ENCODE measurements at regions not wholly inside any gene's neighbourhood (a gene's known extent, or its start where the extent isn't known, plus 50 kb on each side); places are given as distances from the start of the nearest gene placed in this dataset.

DNA sequence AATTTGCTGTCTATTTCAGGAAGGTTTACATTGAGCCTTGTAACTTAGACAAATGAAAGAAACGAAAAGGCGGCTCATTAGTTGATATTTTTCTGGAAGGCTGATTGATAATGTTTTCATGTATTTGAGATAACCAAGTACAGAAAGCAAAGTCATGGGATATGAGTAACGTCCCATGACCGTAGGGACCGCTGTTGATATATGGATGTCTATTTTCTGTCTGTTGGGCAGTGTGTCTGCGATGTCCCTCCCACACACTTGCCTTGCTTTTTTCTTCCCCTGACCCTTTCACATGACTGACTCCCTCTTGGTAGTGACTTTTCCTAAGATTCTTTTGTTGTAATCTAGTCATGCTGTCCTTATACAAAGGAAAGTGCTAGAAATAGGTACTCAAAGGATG, 57.0 kb upstream of the GPR158 start:
- H3K27me3 ChIP-seq = no peaks in the 10 kb centered on the region
- WGBS, 2 donors (ENCODE audit: low coverage in 1 of 2) = 81 to 88% methylated on average over 2 to 6 of the region's 6 CpGs
- in situ Hi-C loops (cut with MboI; ENCODE audit: low pct_ligation_motif_present in 1 of 4, low pct_unique_long_range_greater_than_20kb in 1 of 4, low sequenced_read_pairs in 3 of 4) (loop anchor here in 1 of 4 donors (10.0 kb wide), 1 partner anchor 107 kb away; no protein-coding TSS in a partner anchor), intact Hi-C loops (cut with DNase I; ENCODE audit: low total_unique reads) (no loop called here)
- peaks cover 0 to 8% (median 2%) of the 10 kb centered on the region in 4 donors for H3K4me1 ChIP-seq
- H3K4me3 ChIP-seq = no peak overlapping the region
- no peaks in the 10 kb centered on the region for H3K9me3 ChIP-seq
- no peaks in the 10 kb centered on the region for H3K36me3 ChIP-seq
- TF ChIP-seq CTCF (IDR thresholded peaks at IDR 0.05) = no peak
- no peak for TF ChIP-seq EP300 (IDR thresholded peaks at IDR 0.05; ENCODE audit: low read depth)
- no peak for TF ChIP-seq POLR2AphosphoS5 (IDR thresholded peaks at IDR 0.05)
- TF ChIP-seq POLR2A (IDR thresholded peaks at IDR 0.05) = no peak
- DNase-seq = no peak
- no peak overlapping the region for H3K27ac ChIP-seq

- no peak for DNase-seq
- H3K4me3 ChIP-seq = no peak overlapping the region
- WGBS, 2 donors (ENCODE audit: low coverage in 1 of 2) = 95% methylated on average over 3 of the region's 3 CpGs; no CpG with 5 or more reads in 1 of the 2 donors
- intact Hi-C loops (cut with DNase I; ENCODE audit: low total_unique reads) = no loop called here
- no peaks in the 10 kb centered on the region for H3K4me1 ChIP-seq
- no peaks in the 10 kb centered on the region for H3K9me3 ChIP-seq
- in situ Hi-C loops (cut with MboI; ENCODE audit: low pct_ligation_motif_present in 1 of 4, low pct_unique_long_range_greater_than_20kb in 1 of 4, low sequenced_read_pairs in 3 of 4) = no loop called here
- H3K27me3 ChIP-seq = no peaks in the 10 kb centered on the region
- TF ChIP-seq POLR2A (IDR thresholded peaks at IDR 0.05) = no peak
- no peak for TF ChIP-seq CTCF (IDR thresholded peaks at IDR 0.05)
- H3K27ac ChIP-seq = no peak overlapping the region
- no peaks in the 10 kb centered on the region for H3K36me3 ChIP-seq
Observed at GRCh38 chr10:25120188-25120587, 54.6 kb upstream of the GPR158 start.
